ENCODE measurements at regions not wholly inside any gene's neighbourhood (a gene's known extent, or its start where the extent isn't known, plus 50 kb on each side); places are given as distances from the start of the nearest gene placed in this dataset.

- DNase-seq (no peak), ATAC-seq (ENCODE audit: low read depth) (no peak)
- no peak overlapping the region for H3K4me3 Mint-ChIP-seq
- H3K36me3 Mint-ChIP-seq (ENCODE audit: low read depth) = no peaks in the 10 kb centered on the region
- H3K9me3 Mint-ChIP-seq = no peaks in the 10 kb centered on the region
- intact Hi-C loops (cut with micrococcal nuclease) = no loop called here
- TF ChIP-seq CTCF (IDR thresholded peaks at IDR 0.05) = no peak
- no peaks in the 10 kb centered on the region for H3K4me1 Mint-ChIP-seq
- ChIA-PET POLR2A (no interaction called here), CTCF (no interaction called here)
- H3K27ac Mint-ChIP-seq = no peak overlapping the region
- H3K27me3 Mint-ChIP-seq = peaks cover 2% of the 10 kb centered on the region
Measured at GRCh38 chr1:61004262-61005003, 77.9 kb upstream of the NFIA start.

- POLR2A ChIA-PET = no interaction called here
- Mint-ChIP-seq H3K36me3 (ENCODE audit: low read depth) (no peaks in the 10 kb centered on the region), H3K9me3 (no peaks in the 10 kb centered on the region), H3K4me1 (no peaks in the 10 kb centered on the region), H3K27me3 (no peaks in the 10 kb centered on the region), H3K27ac (no peak overlapping the region), H3K4me3 (no peak overlapping the region)
- intact Hi-C loops (cut with micrococcal nuclease) = no loop called here
- CTCF ChIA-PET = no interaction called here
- TF ChIP-seq CTCF (IDR thresholded peaks at IDR 0.05) = no peak
- no peak for ATAC-seq (ENCODE audit: low read depth)
- no peak for DNase-seq
Measured at GRCh38 chr1:61000327-61000726, 82.0 kb upstream of the NFIA start.

GRCh38 chr1:60998786-60999185 lies 83.6 kb upstream of the NFIA start:
- Mint-ChIP-seq H3K4me3 (no peak overlapping the region), H3K27me3 (peaks cover under 1% of the 10 kb centered on the region), H3K9me3 (no peaks in the 10 kb centered on the region), H3K36me3 (ENCODE audit: low read depth) (no peaks in the 10 kb centered on the region), H3K4me1 (no peaks in the 10 kb centered on the region), H3K27ac (no peak overlapping the region)
- ATAC-seq (ENCODE audit: low read depth) = no peak
- intact Hi-C loops (cut with micrococcal nuclease) = no loop called here
- ChIA-PET CTCF (no interaction called here), POLR2A (no interaction called here)
- no peak for DNase-seq
- TF ChIP-seq CTCF (IDR thresholded peaks at IDR 0.05) = no peak

GRCh38 chr1:60994828-60995492 lies 87.4 kb upstream of the NFIA start:
- H3K36me3 Mint-ChIP-seq (ENCODE audit: low read depth) = no peaks in the 10 kb centered on the region
- POLR2A ChIA-PET = interaction anchor here (0.7 kb wide), 1 partner anchor 9 kb away, joined by 5 read pairs; no protein-coding TSS in a partner anchor
- H3K27me3 Mint-ChIP-seq = peaks cover 6% of the 10 kb centered on the region
- H3K27ac Mint-ChIP-seq = no peak overlapping the region
- CTCF ChIA-PET = no interaction called here
- TF ChIP-seq CTCF (IDR thresholded peaks at IDR 0.05) = no peak
- ATAC-seq (ENCODE audit: low read depth) = no peak
- no peaks in the 10 kb centered on the region for H3K9me3 Mint-ChIP-seq
- no peak overlapping the region for H3K4me3 Mint-ChIP-seq
- intact Hi-C loops (cut with micrococcal nuclease) = no loop called here
- H3K4me1 Mint-ChIP-seq = no peaks in the 10 kb centered on the region
- no peak for DNase-seq

- Mint-ChIP-seq H3K36me3 (ENCODE audit: low read depth) (no peaks in the 10 kb centered on the region), H3K4me3 (no peak overlapping the region), H3K9me3 (no peaks in the 10 kb centered on the region), H3K4me1 (no peaks in the 10 kb centered on the region), H3K27me3 (peaks cover 6% of the 10 kb centered on the region), H3K27ac (no peak overlapping the region)
- no peak for ATAC-seq (ENCODE audit: low read depth)
- no peak for TF ChIP-seq CTCF (IDR thresholded peaks at IDR 0.05)
- no peak for DNase-seq
- intact Hi-C loops (cut with micrococcal nuclease) = no loop called here
- POLR2A ChIA-PET = no interaction called here
- CTCF ChIA-PET = no interaction called here
Measured at GRCh38 chr1:60994369-60994768, 88.0 kb upstream of the NFIA start.
